B cell (primary cell): ENCODE measurements at regions not wholly inside any gene's neighbourhood (a gene's known extent, or its start where the extent isn't known, plus 50 kb on each side); places are given as distances from the start of the nearest gene placed in this dataset.

Source experiments
- ATAC-seq: fragments of 200-7000 bp; cut with Tn5 transposase; one replicate; pipeline ENCODE4 v1.10.0; 2021; ENCODE audit warnings: low read depth, mild to moderate bottlenecking, moderate number of reproducible peaks, moderate library complexity
- CTCF ChIA-PET: fragments of 350-600 bp; sonication (Branson Sonifier 250); formaldehyde crosslinking; loops from one replicate; lab custom pipeline; 2021; ENCODE audit warnings: antibody characterized with exemption, inconsistent platforms; lab: Charles Lee
- POLR2A ChIA-PET: fragments of 350-600 bp; sonication (Branson Sonifier 250); formaldehyde crosslinking; loops from one replicate; lab custom pipeline; 2021; ENCODE audit warnings: antibody characterized with exemption; lab: Charles Lee
- DNase-seq: peaks from one replicate; pipeline ENCODE4 v3.0.0; 2013
- H2AFZ ChIP-seq: 2 replicates; pipeline ENCODE4 v1.6.1; 2012; ENCODE audit warnings: mild to moderate bottlenecking, low read depth, low read length; ENCODE audit not compliant: insufficient read depth, poor library complexity, severe bottlenecking
- H3K27ac ChIP-seq, 2 donors: 1 replicate in 1 of 2; 2 replicates in 1 of 2; pipeline ENCODE4 v1.5.1; 2012 to 2013; ENCODE audit warnings: low read length in 2 of 2, mild to moderate bottlenecking in 2 of 2, moderate library complexity in 1 of 2
- H3K27me3 ChIP-seq, 4 experiments: fragments of 200-600 bp in 1 of 4; sonication (generic) in 1 of 4; replicated peaks in 1 of 4; 1 replicate in 2 of 4; 2 replicates in 2 of 4; pipeline versions ENCODE4 v1.6.1 to v1.7.0; 2013 to 2016; ENCODE audit warnings: low read length in 3 of 4, mild to moderate bottlenecking in 2 of 4, mixed read lengths in 1 of 4, moderate library complexity in 1 of 4; ENCODE audit not compliant: insufficient read depth in 4 of 4, control insufficient read depth in 3 of 4; ENCODE audit errors: control extremely low read depth in 1 of 4
- H3K36me3 ChIP-seq, 2 experiments: replicated peaks in 1 of 2; 1 replicate in 1 of 2; 2 replicates in 1 of 2; pipeline versions ENCODE4 v1.6.1 to v1.7.1; 2013; ENCODE audit warnings: low read length in 1 of 2; ENCODE audit not compliant: insufficient read depth in 2 of 2, control insufficient read depth in 1 of 2; ENCODE audit errors: control extremely low read depth in 1 of 2, extremely low read depth in 1 of 2
- H3K4me1 ChIP-seq, 2 donors: fragments of 200-600 bp in 1 of 2; sonication (generic) in 1 of 2; 1 replicate in 1 of 2; 2 replicates in 1 of 2; pipeline versions ENCODE4 v1.5.1 to v1.6.1; 2013 to 2017; ENCODE audit warnings: low read length in 2 of 2; ENCODE audit not compliant: control insufficient read depth in 2 of 2, insufficient read depth in 2 of 2
- H3K4me2 ChIP-seq: replicated peaks from 2 replicates; pipeline ENCODE3; 2012; ENCODE audit warnings: mild to moderate bottlenecking, low read depth, low read length; ENCODE audit not compliant: poor library complexity, severe bottlenecking
- H3K4me3 ChIP-seq, 5 experiments: fragments of 200-600 bp in 1 of 5; sonication (generic) in 1 of 5; 1 replicate in 3 of 5; 2 replicates in 2 of 5; pipeline versions ENCODE4 v1.5.1 to v1.7.0; 2011 to 2016; ENCODE audit warnings: low read length in 4 of 5, mild to moderate bottlenecking in 4 of 5, low read depth in 2 of 5, control low read depth in 1 of 5, moderate library complexity in 1 of 5; ENCODE audit not compliant: insufficient read depth in 1 of 5; ENCODE audit errors: control extremely low read depth in 1 of 5, extremely low read depth in 1 of 5
- H3K79me2 ChIP-seq: fragments of 200-600 bp; sonication (generic); one replicate; pipeline ENCODE4 v1.6.0; 2016; ENCODE audit warnings: low read length; ENCODE audit not compliant: control insufficient read depth, insufficient read depth
- H3K9ac ChIP-seq: fragments of 200-600 bp; sonication (generic); 2 replicates; pipeline ENCODE4 v1.6.1; 2017; ENCODE audit warnings: mild to moderate bottlenecking, low read length, moderate library complexity
- H3K9me3 ChIP-seq, 3 donors: one replicate each; pipeline versions ENCODE4 v1.6.1 to v1.7.1; 2013; ENCODE audit warnings: low read length in 2 of 3; ENCODE audit not compliant: control insufficient read depth in 2 of 3, insufficient read depth in 1 of 3; ENCODE audit errors: control extremely low read depth in 1 of 3
- H4K20me1 ChIP-seq: 2 replicates; pipeline ENCODE4 v1.6.0; 2012; ENCODE audit warnings: mild to moderate bottlenecking, low read length; ENCODE audit not compliant: insufficient read depth, control insufficient read depth, poor library complexity, severe bottlenecking
- H3K27ac Mint-ChIP-seq: one replicate; pipeline ENCODE4 v1.8.0; 2021; ENCODE audit warnings: mixed read lengths
- H3K27me3 Mint-ChIP-seq: one replicate; pipeline ENCODE4 v1.8.0; 2021; ENCODE audit warnings: mixed read lengths
- H3K4me1 Mint-ChIP-seq: one replicate; pipeline ENCODE4 v1.8.0; 2021; ENCODE audit warnings: mixed read lengths
- H3K4me3 Mint-ChIP-seq: one replicate; pipeline ENCODE4 v1.8.0; 2021; ENCODE audit warnings: mixed read lengths
- H3K9me3 Mint-ChIP-seq: one replicate; pipeline ENCODE4 v1.8.0; 2022; ENCODE audit warnings: mixed read lengths; ENCODE audit not compliant: insufficient read depth
- CTCF ChIP-seq: fragments of 200-600 bp; IDR thresholded peaks from one replicate; pipeline ENCODE4 v1.8.0; 2022; ENCODE audit warnings: antibody characterized with exemption, mild to moderate bottlenecking
- EZH2 ChIP-seq: IDR thresholded peaks from 2 replicates; pipeline ENCODE4 v1.6.1; 2012; ENCODE audit warnings: borderline replicate concordance, low read depth, mild to moderate bottlenecking, moderate library complexity, low read length; ENCODE audit not compliant: insufficient read depth, poor library complexity, severe bottlenecking
- intact Hi-C: fragments of 100-400 bp; cut with micrococcal nuclease; formaldehyde crosslinking; loops from one replicate; pipeline ENCODE4 v1.10.0; 2022

GRCh38 chr5:108587821-108588220, 159.9 kb upstream of the FER start:
- H3K4me3 ChIP-seq, result no peak overlapping the region
- no peak overlapping the region for H3K9ac ChIP-seq
- ATAC-seq (no peak), DNase-seq (no peak)
- Mint-ChIP-seq H3K4me1 (no peaks in the 10 kb centered on the region), H3K27me3 (peaks cover 12% of the 10 kb centered on the region), H3K27ac (no peak overlapping the region), H3K9me3 (peaks cover 6% of the 10 kb centered on the region), H3K4me3 (no peak overlapping the region)
- TF ChIP-seq EZH2, result no peak
- no peak for TF ChIP-seq CTCF
- no peak overlapping the region for H3K4me2 ChIP-seq
- intact Hi-C loops, result no loop called here
- no peaks in the 10 kb centered on the region for H4K20me1 ChIP-seq
- no peaks in the 10 kb centered on the region for H3K79me2 ChIP-seq
- H2AFZ ChIP-seq, result no peak overlapping the region
- no peaks in the 10 kb centered on the region for H3K36me3 ChIP-seq
- H3K4me1 ChIP-seq, result no peaks in the 10 kb centered on the region
- H3K27me3 ChIP-seq, result no peaks in the 10 kb centered on the region
- no peaks in the 10 kb centered on the region for H3K9me3 ChIP-seq
- H3K27ac ChIP-seq, result no peak overlapping the region
- POLR2A ChIA-PET, result no interaction called here
- CTCF ChIA-PET, result no interaction called here

- intact Hi-C loops, result no loop called here
- Histone ChIP-seq H3K36me3 (no peaks in the 10 kb centered on the region), H3K9ac (no peak overlapping the region), H3K79me2 (no peaks in the 10 kb centered on the region), H2AFZ (no peak overlapping the region), H3K4me1 (no peaks in the 10 kb centered on the region), H3K27ac (no peak overlapping the region), H3K4me3 (no peak overlapping the region), H3K27me3 (peaks cover 0 to 5% (median 1%) of the 10 kb centered on the region in 4 experiments), H3K9me3 (no peaks in the 10 kb centered on the region), H4K20me1 (no peaks in the 10 kb centered on the region), H3K4me2 (no peak overlapping the region)
- ATAC-seq, result no peak
- ChIA-PET POLR2A (no interaction called here), CTCF (no interaction called here)
- no peak for DNase-seq
- TF ChIP-seq CTCF, result no peak
- TF ChIP-seq EZH2, result no peak
- H3K4me3 Mint-ChIP-seq, result no peak overlapping the region
- no peaks in the 10 kb centered on the region for H3K4me1 Mint-ChIP-seq
- H3K27ac Mint-ChIP-seq, result no peak overlapping the region
- H3K27me3 Mint-ChIP-seq, result peaks cover 13% of the 10 kb centered on the region
- no peaks in the 10 kb centered on the region for H3K9me3 Mint-ChIP-seq
Observed at GRCh38 chr5:108581026-108581425, 166.7 kb upstream of the FER start.
